GM12892 (cell line): ENCODE measurements at regions not wholly inside any gene's neighbourhood (a gene's known extent, or its start where the extent isn't known, plus 50 kb on each side); places are given as distances from the start of the nearest gene placed in this dataset.

Experiments
- POLR2A ChIP-seq: IDR thresholded peaks from 2 replicates; pipeline ENCODE4 v1.6.1; 2011; ENCODE audit warnings: low read depth, low read length, control low read depth
- POLR2AphosphoS5 ChIP-seq: IDR thresholded peaks from 2 replicates; pipeline ENCODE4 v1.6.1; 2011; ENCODE audit warnings: low read depth, low read length, control low read depth

DNA sequence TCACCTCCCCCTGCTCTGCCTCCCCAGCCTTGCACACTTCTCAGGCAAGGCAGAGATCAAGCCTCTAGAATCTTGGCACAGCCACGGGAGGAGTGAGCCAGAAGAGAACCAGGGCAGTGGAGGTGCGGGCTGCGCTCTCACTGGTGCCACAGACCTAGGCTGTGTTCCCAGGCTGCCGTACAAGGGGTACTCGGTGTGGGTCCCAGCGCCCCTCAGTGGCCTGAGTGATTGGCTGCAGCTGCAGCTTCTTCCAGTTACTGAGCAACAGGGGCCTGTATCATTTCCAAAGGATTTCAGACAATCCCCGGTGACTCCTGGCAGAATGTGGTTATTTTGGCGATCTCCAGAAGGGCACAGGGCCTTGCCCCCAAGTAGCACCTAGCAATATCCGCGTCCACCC, 1852.1 kb downstream of the TP53TG3F start:
- TF ChIP-seq POLR2A (no peak), POLR2AphosphoS5 (no peak)
